ENCODE measurements at regions not wholly inside any gene's neighbourhood (a gene's known extent, or its start where the extent isn't known, plus 50 kb on each side); places are given as distances from the start of the nearest gene placed in this dataset.

DNA sequence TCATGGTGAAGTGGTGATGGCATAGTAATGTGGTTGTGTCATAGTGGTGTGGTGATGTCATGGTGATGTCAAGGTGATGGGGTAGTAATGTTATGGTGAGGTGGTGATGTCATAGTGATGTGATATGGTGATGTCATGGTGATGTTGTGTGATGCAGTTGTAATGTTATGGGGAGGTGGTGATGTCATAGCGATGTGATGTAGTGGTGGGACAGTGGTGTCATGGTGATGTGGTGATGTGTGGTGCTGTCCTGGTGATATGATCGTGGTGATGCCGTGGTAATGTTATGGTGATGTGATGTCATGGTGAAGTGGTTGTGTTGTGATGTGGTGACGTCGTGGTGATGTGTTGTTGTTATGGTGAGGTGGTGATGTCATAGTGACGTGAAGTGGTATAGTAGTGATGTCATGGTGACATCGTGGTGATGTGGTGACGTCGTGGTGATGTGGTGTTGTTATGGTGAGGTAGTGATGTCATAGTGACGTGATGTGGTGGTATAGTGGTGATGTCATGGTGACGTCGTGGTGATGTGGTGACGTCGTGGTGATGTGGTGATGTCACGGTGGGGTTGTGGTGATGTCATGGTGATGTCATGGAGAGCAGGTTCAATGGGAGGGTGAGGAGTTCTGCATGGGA lies 242.7 kb upstream of the MYT1L start (continued):
- TF ChIP-seq TRIM24 (IDR thresholded peaks at IDR 0.05) (0 out of 4 replicates have a peak, but pooled peaks of 1 of the 2 experiments have one; percentile 37), NR1H2 (CRISPR knock-in tag; IDR thresholded peaks at IDR 0.05) (no peak), ZNF316 (IDR thresholded peaks at IDR 0.05) (0 out of 2 replicates have a peak, but pooled peaks have one; percentile 1), ESRRB (CRISPR knock-in tag; IDR thresholded peaks at IDR 0.05; ENCODE audit: borderline replicate concordance) (no peak), RFX1 (IDR thresholded peaks at IDR 0.05) (peak; percentile 39), BRCA1 (IDR thresholded peaks at IDR 0.05) (no peak), BRCA1 (CRISPR knock-in tag; IDR thresholded peaks at IDR 0.05) (no peak), YY1 (IDR thresholded peaks at IDR 0.05; ENCODE audit: borderline replicate concordance in 1 of 3, control insufficient read depth in 1 of 3, extremely low read depth in 1 of 3, insufficient read depth in 3 of 3, insufficient read length in 1 of 3, insufficient replicate concordance in 2 of 3, low read depth in 1 of 3, low read length in 2 of 3) (no peak), KDM4B (IDR thresholded peaks at IDR 0.05; ENCODE audit: borderline replicate concordance in 2 of 2, low read depth in 1 of 2) (no peak), STAG1 (CRISPR knock-in tag; IDR thresholded peaks at IDR 0.05; ENCODE audit: borderline replicate concordance) (no peak), DACH1 (IDR thresholded peaks at IDR 0.05; ENCODE audit: partially characterized antibody) (no peak), TAF1 (IDR thresholded peaks at IDR 0.05; ENCODE audit: control insufficient read depth, extremely low read depth, insufficient read depth, low read length, severe bottlenecking) (no peak), ZFP36 (IDR thresholded peaks at IDR 0.05; ENCODE audit: low read depth, low read length, partially characterized antibody) (no peak), NFIX (CRISPR knock-in tag; IDR thresholded peaks at IDR 0.05; ENCODE audit: low read depth) (no peak), HMG20B (CRISPR knock-in tag; IDR thresholded peaks at IDR 0.05) (no peak), ZNF184 (CRISPR knock-in tag; IDR thresholded peaks at IDR 0.05) (no peak), FIP1L1 (IDR thresholded peaks at IDR 0.05; ENCODE audit: low read depth, low read length, poor library complexity, severe bottlenecking) (no peak), PHTF2 (CRISPR knock-in tag; IDR thresholded peaks at IDR 0.05) (no peak), ZNF354B (CRISPR knock-in tag; IDR thresholded peaks at IDR 0.05) (no peak), PREB (CRISPR knock-in tag; IDR thresholded peaks at IDR 0.05) (no peak), SPI1 (IDR thresholded peaks at IDR 0.05; ENCODE audit: borderline replicate concordance, low read depth, low read length) (no peak), POLR2B (IDR thresholded peaks at IDR 0.05; ENCODE audit: low read depth, partially characterized antibody) (no peak), FOS (IDR thresholded peaks at IDR 0.05; ENCODE audit: extremely low read depth, insufficient read length) (no peak)
- TF ChIP-seq, protein P1, sequence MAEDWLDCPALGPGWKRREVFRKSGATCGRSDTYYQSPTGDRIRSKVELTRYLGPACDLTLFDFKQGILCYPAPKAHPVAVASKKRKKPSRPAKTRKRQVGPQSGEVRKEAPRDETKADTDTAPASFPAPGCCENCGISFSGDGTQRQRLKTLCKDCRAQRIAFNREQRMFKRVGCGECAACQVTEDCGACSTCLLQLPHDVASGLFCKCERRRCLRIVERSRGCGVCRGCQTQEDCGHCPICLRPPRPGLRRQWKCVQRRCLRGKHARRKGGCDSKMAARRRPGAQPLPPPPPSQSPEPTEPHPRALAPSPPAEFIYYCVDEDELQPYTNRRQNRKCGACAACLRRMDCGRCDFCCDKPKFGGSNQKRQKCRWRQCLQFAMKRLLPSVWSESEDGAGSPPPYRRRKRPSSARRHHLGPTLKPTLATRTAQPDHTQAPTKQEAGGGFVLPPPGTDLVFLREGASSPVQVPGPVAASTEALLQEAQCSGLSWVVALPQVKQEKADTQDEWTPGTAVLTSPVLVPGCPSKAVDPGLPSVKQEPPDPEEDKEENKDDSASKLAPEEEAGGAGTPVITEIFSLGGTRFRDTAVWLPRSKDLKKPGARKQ (CRISPR knock-in tag; IDR thresholded peaks at IDR 0.05): no peak

Data from K562 (cell line).